ENCODE measurements at regions not wholly inside any gene's neighbourhood (a gene's known extent, or its start where the extent isn't known, plus 50 kb on each side); places are given as distances from the start of the nearest gene placed in this dataset. TPM values are rescaled to one million over a fixed set of nuclear protein-coding genes. Genes with fewer than 3 reads are reported as not detected.

DNA sequence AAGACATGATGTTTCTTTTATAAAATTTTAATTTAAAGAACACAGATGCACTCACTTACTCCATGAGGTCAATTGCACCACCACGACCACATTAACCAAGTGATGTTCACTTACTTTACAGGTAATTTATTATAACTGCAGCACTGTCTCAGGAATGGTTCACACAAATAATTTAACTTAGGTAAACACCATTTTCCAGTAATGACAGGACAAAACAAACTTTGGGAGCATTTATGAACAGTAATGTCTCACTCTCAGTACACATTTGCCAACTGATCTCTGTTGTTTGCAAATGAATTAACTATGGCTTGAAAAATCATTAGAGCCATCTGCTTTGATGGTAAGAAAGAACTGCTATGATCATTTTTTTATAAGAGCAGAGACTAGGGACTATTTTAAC lies 150.4 kb downstream of the ETV1 start:
- Histone ChIP-seq H3K4me1 (ENCODE audit: control insufficient read depth, extremely low read depth, insufficient read depth, low read length) (no peaks in the 10 kb centered on the region), H3K9ac (replicated peaks; ENCODE audit: extremely low read depth, insufficient read depth, low read length) (no peak overlapping the region), H3K4me2 (ENCODE audit: insufficient read depth, low read length) (no peak overlapping the region), H3K9me1 (replicated peaks; ENCODE audit: control insufficient read depth, extremely low read depth, insufficient read depth, low read length) (no peaks in the 10 kb centered on the region), H2AFZ (ENCODE audit: low read depth, low read length) (no peak overlapping the region), H4K20me1 (replicated peaks; ENCODE audit: control insufficient read depth, extremely low read depth, insufficient read depth, low read length) (no peaks in the 10 kb centered on the region), H3K79me2 (ENCODE audit: control insufficient read depth, insufficient read depth, low read length) (no peaks in the 10 kb centered on the region), H3K4me3 (replicated peaks in 1 of 3; ENCODE audit: insufficient read depth in 1 of 3, low read depth in 1 of 3, low read length in 3 of 3) (no peak overlapping the region), H3K9me3 (replicated peaks; ENCODE audit: control insufficient read depth, insufficient read depth, low read length) (no peaks in the 10 kb centered on the region), H3K27me3 (ENCODE audit: control insufficient read depth in 2 of 2, insufficient read depth in 2 of 2, low read length in 2 of 2) (no peaks in the 10 kb centered on the region), H3K27ac (ENCODE audit: insufficient read depth, low read depth, low read length) (no peak overlapping the region), H3K36me3 (ENCODE audit: control insufficient read depth in 2 of 2, extremely low read depth in 1 of 2, insufficient read depth in 2 of 2, low read length in 2 of 2) (no peaks in the 10 kb centered on the region)
- FAIRE-seq = no peak
- intact Hi-C loops (cut with micrococcal nuclease) = no loop called here
- dilution Hi-C loops (cut with MboI; ENCODE audit: extremely low pct_ligation_motif_present, low sequenced_read_pairs) = no loop called here
- no TSS peak for BruUV-seq (replicated peaks)
- POLR2A ChIA-PET = interaction anchor here (0.7 kb wide), 1 partner anchor 388 kb away, joined by 4 read pairs; no protein-coding TSS in a partner anchor
- CTCF ChIA-PET = no interaction called here
- DNase-seq (ENCODE audit: low read depth, low spot score) = no peak
- TF ChIP-seq EZH2 (IDR thresholded peaks at IDR 0.05; ENCODE audit: borderline replicate concordance, low read depth, low read length, severe bottlenecking) (no peak), FOS (IDR thresholded peaks at IDR 0.05; ENCODE audit: borderline replicate concordance, insufficient read depth, low read length) (no peak), MYC (IDR thresholded peaks at IDR 0.05; ENCODE audit: low read depth, low read length) (no peak), JUN (IDR thresholded peaks at IDR 0.05; ENCODE audit: borderline replicate concordance, insufficient read depth, insufficient read length, low read depth) (no peak), POLR2A (IDR thresholded peaks at IDR 0.05; ENCODE audit: low read depth, low read length) (no peak), POLR2AphosphoS5 (IDR thresholded peaks at IDR 0.05; ENCODE audit: insufficient read depth, low read depth, low read length) (no peak), GATA2 (IDR thresholded peaks at IDR 0.05; ENCODE audit: insufficient read depth, insufficient read length, low read depth, low read length) (no peak)
- TF ChIP-seq, protein P1, sequence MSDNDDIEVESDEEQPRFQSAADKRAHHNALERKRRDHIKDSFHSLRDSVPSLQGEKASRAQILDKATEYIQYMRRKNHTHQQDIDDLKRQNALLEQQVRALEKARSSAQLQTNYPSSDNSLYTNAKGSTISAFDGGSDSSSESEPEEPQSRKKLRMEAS (IDR thresholded peaks at IDR 0.05; ENCODE audit: insufficient read depth, insufficient read length) = no peak
- TF ChIP-seq, protein P2, sequence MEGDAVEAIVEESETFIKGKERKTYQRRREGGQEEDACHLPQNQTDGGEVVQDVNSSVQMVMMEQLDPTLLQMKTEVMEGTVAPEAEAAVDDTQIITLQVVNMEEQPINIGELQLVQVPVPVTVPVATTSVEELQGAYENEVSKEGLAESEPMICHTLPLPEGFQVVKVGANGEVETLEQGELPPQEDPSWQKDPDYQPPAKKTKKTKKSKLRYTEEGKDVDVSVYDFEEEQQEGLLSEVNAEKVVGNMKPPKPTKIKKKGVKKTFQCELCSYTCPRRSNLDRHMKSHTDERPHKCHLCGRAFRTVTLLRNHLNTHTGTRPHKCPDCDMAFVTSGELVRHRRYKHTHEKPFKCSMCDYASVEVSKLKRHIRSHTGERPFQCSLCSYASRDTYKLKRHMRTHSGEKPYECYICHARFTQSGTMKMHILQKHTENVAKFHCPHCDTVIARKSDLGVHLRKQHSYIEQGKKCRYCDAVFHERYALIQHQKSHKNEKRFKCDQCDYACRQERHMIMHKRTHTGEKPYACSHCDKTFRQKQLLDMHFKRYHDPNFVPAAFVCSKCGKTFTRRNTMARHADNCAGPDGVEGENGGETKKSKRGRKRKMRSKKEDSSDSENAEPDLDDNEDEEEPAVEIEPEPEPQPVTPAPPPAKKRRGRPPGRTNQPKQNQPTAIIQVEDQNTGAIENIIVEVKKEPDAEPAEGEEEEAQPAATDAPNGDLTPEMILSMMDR (IDR thresholded peaks at IDR 0.05; ENCODE audit: extremely low read depth in 1 of 2, insufficient read depth in 1 of 2, low read depth in 1 of 2, low read length in 2 of 2) = no peak

Small RNA genes lying in the stretch of these regions (small RNA-seq; reads per million reads assigned to genes)
- not detected for gene RN7SKP228 (ENCODE audit: insufficient read depth, insufficient read length, low read depth, low replicate concordance)

All from endothelial cell of umbilical vein (primary cell).